BLaER1 treated with 17β-estradiol and CSF1 and Interleukin-3, amounts not matched to agents 10 nM and 100 nM (cell line): ENCODE measurements at regions not wholly inside any gene's neighbourhood (a gene's known extent, or its start where the extent isn't known, plus 50 kb on each side); places are given as distances from the start of the nearest gene placed in this dataset.

Experiments used
- H3K27ac ChIP-seq, 11 experiments: shearing (Covaris generic); formaldehyde crosslinking; 2 replicates each; pipeline ENCODE4 v1.8.1; 2022
- H3K27me3 ChIP-seq, 11 experiments: shearing (Covaris generic); formaldehyde crosslinking; 2 replicates each; pipeline ENCODE4 v1.8.1; 2022
- H3K36me3 ChIP-seq, 11 experiments: shearing (Covaris generic); formaldehyde crosslinking; 2 replicates each; pipeline ENCODE4 v1.8.1; 2022
- H3K4me1 ChIP-seq, 10 experiments: shearing (Covaris generic); formaldehyde crosslinking; 2 replicates each; pipeline ENCODE4 v1.8.1; 2022
- H3K4me2 ChIP-seq, 11 experiments: shearing (Covaris generic); formaldehyde crosslinking; 2 replicates each; pipeline ENCODE4 v1.8.1; 2022
- H3K4me3 ChIP-seq, 10 experiments: shearing (Covaris generic); formaldehyde crosslinking; 2 replicates each; pipeline ENCODE4 v1.8.1; 2022
- H3K9ac ChIP-seq, 11 experiments: shearing (Covaris generic); formaldehyde crosslinking; 2 replicates each; pipeline ENCODE4 v1.8.1; 2022
- H3K9me3 ChIP-seq, 11 experiments: shearing (Covaris generic); formaldehyde crosslinking; replicated peaks in 1 of 11; 2 replicates each; pipeline ENCODE4 v1.8.1; 2022
- H4K20me1 ChIP-seq, 11 experiments: shearing (Covaris generic); formaldehyde crosslinking; 2 replicates each; pipeline ENCODE4 v1.8.1; 2022
- Cebpa-rat ChIP-seq, 11 experiments: shearing (Covaris generic); IDR thresholded peaks; 2 replicates each; pipeline ENCODE4 v1.8.1; 2022

DNA sequence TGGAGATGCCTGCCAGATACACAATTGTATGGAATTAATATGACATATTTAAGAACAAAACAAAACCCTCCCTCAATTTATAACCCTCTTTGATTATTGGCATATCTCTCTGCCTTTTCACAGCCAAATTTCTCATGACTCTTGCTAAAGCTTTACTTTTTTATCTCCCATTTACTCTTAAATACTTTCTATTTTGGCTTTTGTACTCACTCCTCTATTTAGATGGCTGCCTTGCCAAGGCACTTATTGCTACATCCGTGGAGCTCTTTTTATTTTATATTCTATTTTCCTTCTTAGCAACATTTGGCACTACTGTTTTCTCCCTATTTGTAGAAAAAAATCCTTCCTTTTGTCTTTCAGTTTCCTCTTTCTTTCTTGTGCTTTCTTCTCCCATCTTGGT, 466.4 kb upstream of the CWC22 start:
- no peaks in the 10 kb centered on the region for H3K27me3 ChIP-seq
- no peak overlapping the region for H3K4me3 ChIP-seq
- H3K36me3 ChIP-seq, result no peaks in the 10 kb centered on the region
- TF ChIP-seq Cebpa-rat (IDR thresholded peaks at IDR 0.05), result no peak
- no peak overlapping the region for H3K4me2 ChIP-seq
- H3K27ac ChIP-seq, result no peak overlapping the region
- H3K9me3 ChIP-seq, result no peaks in the 10 kb centered on the region
- H3K4me1 ChIP-seq, result no peaks in the 10 kb centered on the region
- H4K20me1 ChIP-seq, result no peaks in the 10 kb centered on the region
- no peak overlapping the region for H3K9ac ChIP-seq

DNA sequence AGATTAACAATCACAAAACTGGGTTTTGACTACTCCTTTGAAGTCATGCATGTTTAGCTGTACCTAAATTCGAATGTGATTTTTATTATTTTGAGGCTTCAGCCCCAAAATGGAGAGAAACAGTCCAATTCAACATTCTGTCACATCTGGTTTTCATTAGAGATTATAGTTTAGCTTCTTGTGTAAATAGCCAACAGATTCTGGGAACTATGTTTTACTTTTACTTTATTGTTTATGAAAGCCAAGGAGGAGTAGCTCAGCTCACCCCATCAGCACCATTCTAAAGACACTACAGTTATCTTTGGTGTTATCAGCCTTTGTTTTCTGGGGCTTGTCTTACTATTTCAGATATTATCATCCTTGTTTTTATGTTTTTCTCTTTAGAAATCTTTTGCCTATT, 465.0 kb upstream of the CWC22 start:
- Histone ChIP-seq H3K4me1 (peaks cover 0 to under 1% (median 0%) of the 10 kb centered on the region in 10 experiments; a peak in 2 of 20 replicates), H3K4me2 (no peak overlapping the region), H3K4me3 (no peak overlapping the region), H4K20me1 (no peaks in the 10 kb centered on the region), H3K36me3 (no peaks in the 10 kb centered on the region), H3K27ac (no peak overlapping the region), H3K9ac (no peak overlapping the region), H3K9me3 (no peaks in the 10 kb centered on the region), H3K27me3 (no peaks in the 10 kb centered on the region)
- TF ChIP-seq Cebpa-rat (IDR thresholded peaks at IDR 0.05), result no peak

DNA sequence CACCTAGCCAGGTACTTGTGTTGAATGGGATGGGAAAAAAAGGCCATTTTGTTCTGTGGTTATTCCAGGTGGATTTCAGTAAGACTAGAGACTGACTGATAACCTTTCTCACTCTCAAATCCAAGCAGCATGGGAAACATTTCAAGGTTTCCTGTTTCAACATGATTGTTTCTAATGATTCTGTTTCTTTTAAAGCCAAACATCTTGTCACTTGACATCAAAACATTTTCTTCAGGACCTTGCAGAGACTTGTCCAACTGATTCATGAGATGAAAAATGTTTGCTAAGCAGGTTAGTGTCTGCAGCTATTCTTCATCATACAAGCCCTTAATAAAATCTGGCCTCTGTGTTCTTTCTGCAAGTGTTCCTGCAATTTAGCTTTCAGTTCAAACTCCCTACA, 456.5 kb upstream of the CWC22 start:
- no peak for TF ChIP-seq Cebpa-rat (IDR thresholded peaks at IDR 0.05)
- H3K9ac ChIP-seq, result no peak overlapping the region
- H3K9me3 ChIP-seq, result no peaks in the 10 kb centered on the region
- no peak overlapping the region for H3K4me2 ChIP-seq
- peaks cover 0 to 8% (median 0%) of the 10 kb centered on the region in 10 experiments; a peak in 3 of 20 replicates for H3K4me1 ChIP-seq
- no peaks in the 10 kb centered on the region for H3K27me3 ChIP-seq
- no peak overlapping the region for H3K27ac ChIP-seq
- no peak overlapping the region for H3K4me3 ChIP-seq
- no peaks in the 10 kb centered on the region for H3K36me3 ChIP-seq
- no peaks in the 10 kb centered on the region for H4K20me1 ChIP-seq

DNA sequence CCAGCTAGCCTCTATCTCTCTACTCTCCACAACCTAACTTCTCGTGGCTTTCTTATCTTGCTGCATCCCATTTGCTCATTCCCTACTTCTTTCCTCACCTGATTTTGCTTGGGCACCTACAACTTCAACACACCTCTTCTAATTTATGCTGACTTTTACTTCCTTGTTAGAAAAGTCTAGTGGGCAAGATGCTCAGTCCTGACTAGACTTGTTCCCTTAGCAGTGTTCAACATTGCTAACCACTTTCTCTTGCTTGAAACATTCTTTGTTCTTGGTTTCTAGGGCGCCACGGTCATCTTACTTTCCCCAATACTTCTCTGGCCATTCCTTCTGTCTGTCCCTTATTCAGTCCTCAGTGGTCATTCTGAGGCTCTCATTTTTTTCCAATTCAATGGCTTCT, 454.7 kb upstream of the CWC22 start:
- no peak for TF ChIP-seq Cebpa-rat (IDR thresholded peaks at IDR 0.05)
- H3K9me3 ChIP-seq, result no peaks in the 10 kb centered on the region
- H3K36me3 ChIP-seq, result no peaks in the 10 kb centered on the region
- H3K27me3 ChIP-seq, result no peaks in the 10 kb centered on the region
- H3K4me2 ChIP-seq, result no peak overlapping the region
- H3K9ac ChIP-seq, result no peak overlapping the region
- H3K4me3 ChIP-seq, result no peak overlapping the region
- H3K4me1 ChIP-seq, result peaks cover 0 to 3% (median 0%) of the 10 kb centered on the region in 10 experiments; a peak in 3 of 20 replicates
- no peaks in the 10 kb centered on the region for H4K20me1 ChIP-seq
- no peak overlapping the region for H3K27ac ChIP-seq

DNA sequence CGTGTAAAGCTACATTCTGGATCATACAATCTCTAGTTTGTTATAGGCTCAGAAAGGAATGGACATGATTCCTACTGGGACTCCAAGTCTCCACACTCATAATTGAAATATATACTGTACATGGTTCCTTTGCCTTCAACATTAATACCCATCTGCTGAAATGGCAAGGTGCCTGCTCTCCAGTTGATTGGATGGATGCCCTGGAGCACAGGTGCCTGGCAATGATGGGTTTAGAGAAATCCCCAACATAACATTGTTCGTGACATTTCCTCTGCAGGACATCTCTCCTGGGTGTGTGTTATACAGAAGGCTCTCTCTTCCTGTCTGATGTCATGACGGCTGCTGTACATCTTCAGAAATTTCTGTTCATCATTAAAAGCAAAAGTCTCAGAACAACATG, 449.7 kb upstream of the CWC22 start:
- Histone ChIP-seq H3K4me2 (no peak overlapping the region), H3K4me3 (no peak overlapping the region)
- no peak for TF ChIP-seq Cebpa-rat (IDR thresholded peaks at IDR 0.05)

DNA sequence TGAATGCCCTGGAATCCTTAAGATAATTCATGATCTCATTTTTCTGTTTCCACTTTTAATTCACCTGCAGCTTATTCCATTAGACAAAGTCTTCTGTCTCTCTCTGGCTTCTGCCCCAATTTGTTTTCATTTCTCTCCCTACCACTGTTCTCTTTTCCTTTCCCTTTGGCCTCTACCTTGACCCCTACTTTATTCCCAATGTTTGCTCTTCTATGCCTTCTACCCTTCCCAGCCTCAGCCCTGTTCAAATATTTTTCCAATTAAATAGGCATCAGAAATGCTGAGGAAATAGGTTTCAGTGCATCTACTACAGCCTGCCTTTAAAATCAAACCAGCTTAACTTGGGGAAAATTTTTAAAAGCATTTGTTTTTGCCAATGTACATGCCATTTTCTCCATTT, 443.7 kb upstream of the CWC22 start:
- Histone ChIP-seq H3K27ac (no peak overlapping the region), H3K4me3 (no peak overlapping the region), H3K4me1 (peaks cover 0 to 12% (median 0%) of the 10 kb centered on the region in 10 experiments; a peak in 2 of 20 replicates), H4K20me1 (no peaks in the 10 kb centered on the region), H3K9ac (no peak overlapping the region), H3K4me2 (no peak overlapping the region), H3K27me3 (no peaks in the 10 kb centered on the region), H3K9me3 (0 out of 22 replicates have a peak, but pooled peaks cover 0 to 6% (median 0%) of the 10 kb centered on the region in 11 experiments), H3K36me3 (no peaks in the 10 kb centered on the region)
- TF ChIP-seq Cebpa-rat (IDR thresholded peaks at IDR 0.05), result no peak

More for the DNA sequence above, 449.7 kb upstream of the CWC22 start:
- Histone ChIP-seq H3K36me3 (no peaks in the 10 kb centered on the region), H3K27me3 (no peaks in the 10 kb centered on the region), H3K9me3 (no peaks in the 10 kb centered on the region), H4K20me1 (no peaks in the 10 kb centered on the region), H3K4me1 (no peaks in the 10 kb centered on the region), H3K9ac (no peak overlapping the region), H3K27ac (no peak overlapping the region)

DNA sequence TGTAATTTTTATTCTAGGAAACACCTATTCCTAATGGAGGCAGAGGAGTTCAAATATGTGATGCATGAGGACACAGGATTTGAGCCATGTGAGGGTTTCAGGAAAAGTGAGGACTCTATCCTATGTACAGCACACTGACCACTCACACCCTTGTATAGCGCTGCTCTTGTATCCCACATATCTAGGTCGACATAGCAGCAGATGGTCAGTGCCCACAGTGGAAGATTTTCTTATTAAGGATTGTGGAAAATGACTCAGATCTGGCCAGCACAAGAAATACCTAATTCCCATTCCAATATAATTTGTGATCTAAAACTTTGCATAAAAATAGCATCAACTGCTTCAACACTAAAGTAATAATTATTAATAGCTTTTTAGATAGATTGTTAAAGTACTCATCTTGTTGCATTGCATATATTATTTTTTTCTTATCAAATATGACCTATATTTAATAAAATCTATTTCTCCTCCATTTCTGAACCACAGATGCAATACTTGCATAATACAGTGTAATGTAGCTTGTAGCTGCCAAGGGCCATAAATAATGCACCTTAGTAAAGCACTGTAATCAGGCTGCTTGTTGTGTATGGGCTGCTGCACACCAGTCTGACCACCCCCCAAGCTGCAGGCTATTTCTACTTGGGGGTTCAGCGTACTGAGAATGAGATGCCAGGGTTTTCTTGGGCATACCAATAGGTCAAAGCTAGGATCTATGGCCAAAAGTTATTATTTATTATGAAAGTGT, 442.2 kb upstream of the CWC22 start:
- no peak overlapping the region for H3K4me3 ChIP-seq
- no peaks in the 10 kb centered on the region for H3K36me3 ChIP-seq
- no peak overlapping the region for H3K4me2 ChIP-seq
- H3K27me3 ChIP-seq, result no peaks in the 10 kb centered on the region
- H4K20me1 ChIP-seq, result no peaks in the 10 kb centered on the region
- no peak overlapping the region for H3K27ac ChIP-seq
- no peak overlapping the region for H3K9ac ChIP-seq
- peaks cover 0 to 19% (median 0%) of the 10 kb centered on the region in 11 experiments; a peak in 1 of 22 replicates for H3K9me3 ChIP-seq
- peaks cover 0 to 20% (median 0%) of the 10 kb centered on the region in 10 experiments; a peak in 7 of 20 replicates for H3K4me1 ChIP-seq
- TF ChIP-seq Cebpa-rat (IDR thresholded peaks at IDR 0.05), result no peak

DNA sequence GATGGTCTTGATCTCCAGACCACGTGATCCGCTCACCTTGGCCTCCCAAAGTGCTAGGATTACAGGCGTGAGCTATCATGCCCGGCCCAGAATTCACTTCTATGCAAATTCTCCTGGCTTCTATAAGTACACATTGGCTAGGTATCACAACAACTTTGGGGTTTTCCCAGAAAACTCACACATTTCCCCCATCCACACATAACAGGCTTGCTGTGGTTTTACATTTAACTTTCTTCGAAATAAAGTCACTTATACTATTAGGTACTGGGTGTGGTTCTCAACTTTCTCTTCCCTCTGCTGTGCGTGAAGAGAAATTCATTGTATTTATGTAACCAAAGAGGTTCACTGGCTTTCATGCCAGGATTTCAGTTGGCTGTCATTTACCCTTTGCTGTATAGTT, 439.4 kb upstream of the CWC22 start:
- Histone ChIP-seq H3K27ac (peak overlapping the region in 2 of 11 experiments; percentile 5 to 35; a peak in 1 of 22 replicates), H3K4me3 (no peak overlapping the region), H3K27me3 (no peaks in the 10 kb centered on the region), H3K9ac (no peak overlapping the region), H3K4me2 (peak overlapping the region in 3 of 11 experiments; percentile 3 to 23 (median 11); a peak in 2 of 22 replicates), H3K9me3 (peaks cover 0 to 34% (median 7%) of the 10 kb centered on the region in 11 experiments; a peak in 11 of 22 replicates), H3K36me3 (peaks cover 0 to 4% (median 0%) of the 10 kb centered on the region in 11 experiments; a peak in 1 of 22 replicates), H4K20me1 (no peaks in the 10 kb centered on the region), H3K4me1 (peaks cover 0 to 42% (median 14%) of the 10 kb centered on the region in 10 experiments; a peak in 10 of 20 replicates)
- no peak for TF ChIP-seq Cebpa-rat (IDR thresholded peaks at IDR 0.05)

DNA sequence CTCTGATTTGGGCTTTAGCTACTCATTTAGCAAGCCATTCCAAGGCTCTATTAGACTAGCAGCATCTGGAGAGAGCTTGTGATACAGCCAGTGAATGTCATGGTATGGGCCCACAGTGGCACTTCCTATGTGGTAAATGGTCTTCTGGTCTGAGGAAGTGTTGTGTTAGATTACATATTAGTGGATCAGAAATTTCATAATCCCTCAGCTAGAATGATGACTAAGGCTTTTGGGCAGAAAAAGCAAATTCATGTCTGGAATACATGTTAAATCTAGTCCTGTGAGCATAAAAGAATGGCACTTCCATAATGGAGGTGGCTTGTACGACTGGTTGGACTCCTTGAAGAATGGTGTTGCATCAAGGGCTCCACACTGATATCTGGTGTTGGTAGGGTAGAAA, 436.8 kb upstream of the CWC22 start:
- Histone ChIP-seq H3K4me3 (no peak overlapping the region), H3K4me2 (peak overlapping the region in 6 of 11 experiments; percentile 41 to 65 (median 57); a peak in 13 of 22 replicates), H3K36me3 (peaks cover 0 to 4% (median 0%) of the 10 kb centered on the region in 11 experiments; a peak in 1 of 22 replicates), H3K27me3 (no peaks in the 10 kb centered on the region), H3K9me3 (peaks cover 0 to 34% (median 7%) of the 10 kb centered on the region in 11 experiments; a peak in 11 of 22 replicates), H3K27ac (peak overlapping the region in 8 of 11 experiments; percentile 24 to 81 (median 54); a peak in 14 of 22 replicates), H3K9ac (peak overlapping the region in 3 of 11 experiments; percentile 12 to 58 (median 45); a peak in 3 of 22 replicates), H4K20me1 (no peaks in the 10 kb centered on the region), H3K4me1 (peaks cover 0 to 42% (median 14%) of the 10 kb centered on the region in 10 experiments; a peak in 10 of 20 replicates)
- 0 out of 22 replicates have a peak, but pooled peaks of 1 of the 11 experiments have one; percentile 30 for TF ChIP-seq Cebpa-rat (IDR thresholded peaks at IDR 0.05)
